Common myeloid progenitor, CD34-positive (primary cell): ENCODE measurements at regions not wholly inside any gene's neighbourhood (a gene's known extent, or its start where the extent isn't known, plus 50 kb on each side); places are given as distances from the start of the nearest gene placed in this dataset.
"Not testable (repeated sequence)": the region's sequence is repeated elsewhere in the genome, so short reads cannot be mapped to it uniquely, and the experiment has no call there.

Experiments used
- CTCF ChIA-PET: fragments of 350-600 bp; sonication (Branson Sonifier 250); formaldehyde crosslinking; loops from one replicate; lab custom pipeline; 2021; ENCODE audit warnings: antibody characterized with exemption; lab: Charles Lee
- POLR2A ChIA-PET: fragments of 350-600 bp; sonication (Branson Sonifier 250); formaldehyde crosslinking; loops from one replicate; lab custom pipeline; 2021; ENCODE audit warnings: antibody characterized with exemption; lab: Charles Lee
- DNase-seq, 3 donors: peaks; one replicate each; pipeline versions ENCODE4 v3.0.0 to v3.0.0-alpha.2; 2013
- H3K27ac ChIP-seq, 2 experiments: 1 replicate in 1 of 2; 2 replicates in 1 of 2; pipeline ENCODE4 v1.7.0; 2013; ENCODE audit warnings: inconsistent platforms in 2 of 2, low read length in 2 of 2, mild to moderate bottlenecking in 2 of 2, low read depth in 1 of 2, moderate library complexity in 1 of 2; ENCODE audit not compliant: severe bottlenecking in 2 of 2, insufficient read depth in 1 of 2, poor library complexity in 1 of 2
- H3K27me3 ChIP-seq, 5 experiments: replicated peaks in 2 of 5; 1 replicate in 3 of 5; 2 replicates in 2 of 5; pipeline versions ENCODE4 v1.6.1 to v1.7.0; 2013; ENCODE audit warnings: low read length in 4 of 5, mild to moderate bottlenecking in 2 of 5, moderate library complexity in 2 of 5, inconsistent platforms in 1 of 5; ENCODE audit not compliant: insufficient read depth in 5 of 5, control insufficient read depth in 4 of 5
- H3K36me3 ChIP-seq, 4 experiments: 1 replicate in 2 of 4; 2 replicates in 2 of 4; pipeline versions ENCODE4 v1.6.1 to v1.7.0; 2013; ENCODE audit warnings: low read length in 3 of 4, control low read depth in 1 of 4, mild to moderate bottlenecking in 1 of 4; ENCODE audit not compliant: control insufficient read depth in 4 of 4, insufficient read depth in 4 of 4
- H3K4me1 ChIP-seq, 4 experiments: 1 replicate in 3 of 4; 2 replicates in 1 of 4; pipeline versions ENCODE4 v1.6.1 to v1.7.1; 2013; ENCODE audit warnings: low read length in 3 of 4, mild to moderate bottlenecking in 3 of 4, control low read depth in 1 of 4, inconsistent platforms in 1 of 4, moderate library complexity in 1 of 4; ENCODE audit not compliant: control insufficient read depth in 4 of 4, insufficient read depth in 4 of 4; ENCODE audit errors: control extremely low read depth in 1 of 4
- H3K4me3 ChIP-seq, 7 experiments: 1 replicate in 4 of 7; 2 replicates in 3 of 7; pipeline versions ENCODE4 v1.5.1 to v1.7.0; 2013; ENCODE audit warnings: mild to moderate bottlenecking in 7 of 7, low read length in 6 of 7, moderate library complexity in 6 of 7, inconsistent platforms in 2 of 7, low read depth in 2 of 7, control low read depth in 1 of 7; ENCODE audit not compliant: insufficient read depth in 4 of 7, control insufficient read depth in 1 of 7; ENCODE audit errors: extremely low read depth in 1 of 7
- H3K9me3 ChIP-seq, 5 experiments: 1 replicate in 4 of 5; 2 replicates in 1 of 5; pipeline versions ENCODE4 v1.6.1 to v1.7.1; 2013; ENCODE audit warnings: low read length in 4 of 5, mild to moderate bottlenecking in 2 of 5, inconsistent platforms in 1 of 5, low read depth in 1 of 5, moderate library complexity in 1 of 5; ENCODE audit not compliant: control insufficient read depth in 4 of 5, insufficient read depth in 2 of 5; ENCODE audit errors: control extremely low read depth in 1 of 5
- WGBS: methylation state at CpG from one replicate; pipeline ENCODE4 v1.1.5; 2013; ENCODE audit not compliant: insufficient coverage; 5-methylcytosine and 5-hydroxymethylcytosine counted together

GRCh38 chr1:187691439-187691838 is 862.7 kb downstream of the PLA2G4A start:
- H3K27me3 ChIP-seq: no peaks in the 10 kb centered on the region
- H3K4me1 ChIP-seq: no peaks in the 10 kb centered on the region
- H3K9me3 ChIP-seq: peaks cover 0 to 1% (median 0%) of the 10 kb centered on the region in 5 experiments
- no peak for DNase-seq
- CTCF ChIA-PET: no interaction called here
- no peak overlapping the region for H3K27ac ChIP-seq
- H3K36me3 ChIP-seq: no peaks in the 10 kb centered on the region
- POLR2A ChIA-PET: no interaction called here
- WGBS: 100% methylated on average over 2 of the region's 2 CpGs
- H3K4me3 ChIP-seq: no peak overlapping the region

- ChIA-PET POLR2A (no interaction called here), CTCF (no interaction called here)
- H3K27ac ChIP-seq: no peak overlapping the region
- H3K4me3 ChIP-seq: no peak overlapping the region
- no peaks in the 10 kb centered on the region for H3K36me3 ChIP-seq
- no peaks in the 10 kb centered on the region for H3K4me1 ChIP-seq
- no peak for DNase-seq
- peaks cover 0 to 1% (median 0%) of the 10 kb centered on the region in 5 experiments for H3K9me3 ChIP-seq
- H3K27me3 ChIP-seq: no peaks in the 10 kb centered on the region
- WGBS: 87% methylated on average over 4 of the region's 5 CpGs
These were observed 864.0 kb downstream of the PLA2G4A start for GRCh38 chr1:187692799-187693198.

GRCh38 chr1:187696073-187696472 is 867.3 kb downstream of the PLA2G4A start:
- Histone ChIP-seq H3K4me1 (no peaks in the 10 kb centered on the region), H3K4me3 (no peak overlapping the region), H3K9me3 (no peaks in the 10 kb centered on the region), H3K27me3 (no peaks in the 10 kb centered on the region), H3K36me3 (no peaks in the 10 kb centered on the region), H3K27ac (no peak overlapping the region)
- DNase-seq: no peak
- POLR2A ChIA-PET: no interaction called here
- CTCF ChIA-PET: no interaction called here
- 63% methylated on average over 1 of the region's 3 CpGs for WGBS

GRCh38 chr1:187703138-187704130 is 874.7 kb downstream of the PLA2G4A start:
- CTCF ChIA-PET, H3K27ac ChIP-seq, H3K9me3 ChIP-seq, H3K36me3 ChIP-seq, DNase-seq, H3K27me3 ChIP-seq, POLR2A ChIA-PET, H3K4me1 ChIP-seq, H3K4me3 ChIP-seq: not testable (repeated sequence)
- WGBS: 97% methylated on average over 5 of the region's 46 CpGs

GRCh38 chr1:187714470-187714869 is 885.7 kb downstream of the PLA2G4A start:
- ChIA-PET POLR2A (no interaction called here), CTCF (no interaction called here)
- DNase-seq: no peak
- WGBS: 94% methylated on average over 4 of the region's 6 CpGs
- H3K4me3 ChIP-seq: no peak overlapping the region
- no peaks in the 10 kb centered on the region for H3K36me3 ChIP-seq
- H3K9me3 ChIP-seq: no peaks in the 10 kb centered on the region
- no peaks in the 10 kb centered on the region for H3K27me3 ChIP-seq
- no peak overlapping the region for H3K27ac ChIP-seq
- no peaks in the 10 kb centered on the region for H3K4me1 ChIP-seq

GRCh38 chr1:187715483-187715882 is 886.7 kb downstream of the PLA2G4A start:
- H3K4me1 ChIP-seq: no peaks in the 10 kb centered on the region
- H3K36me3 ChIP-seq: no peaks in the 10 kb centered on the region
- POLR2A ChIA-PET: no interaction called here
- H3K27me3 ChIP-seq: no peaks in the 10 kb centered on the region
- no peak overlapping the region for H3K27ac ChIP-seq
- DNase-seq: no peak
- no peaks in the 10 kb centered on the region for H3K9me3 ChIP-seq
- CTCF ChIA-PET: no interaction called here
- H3K4me3 ChIP-seq: no peak overlapping the region

GRCh38 chr1:187716160-187716559 is 887.4 kb downstream of the PLA2G4A start:
- POLR2A ChIA-PET: no interaction called here
- H3K27ac ChIP-seq: no peak overlapping the region
- CTCF ChIA-PET: no interaction called here
- no peaks in the 10 kb centered on the region for H3K4me1 ChIP-seq
- H3K36me3 ChIP-seq: no peaks in the 10 kb centered on the region
- H3K4me3 ChIP-seq: no peak overlapping the region
- WGBS: no CpG with 5 or more reads among the region's 1 CpG
- no peak for DNase-seq
- no peaks in the 10 kb centered on the region for H3K9me3 ChIP-seq
- no peaks in the 10 kb centered on the region for H3K27me3 ChIP-seq
